Vagina (tissue), 2 donors: ENCODE measurements at regions not wholly inside any gene's neighbourhood (a gene's known extent, or its start where the extent isn't known, plus 50 kb on each side); places are given as distances from the start of the nearest gene placed in this dataset.

ENCODE experiments used
- DNase-seq, 2 donors: peaks; one replicate each; pipeline ENCODE4 v3.0.0-alpha.2; 2017; ENCODE audit errors: extremely low spot score in 2 of 2
- H3K27ac ChIP-seq: fragments of 200-600 bp; sonication (generic); one replicate; pipeline ENCODE4 v1.5.1; 2019
- H3K27me3 ChIP-seq: fragments of 200-600 bp; sonication (generic); one replicate; pipeline ENCODE4 v1.5.1; 2019
- H3K36me3 ChIP-seq, 2 donors: fragments of 200-600 bp; sonication (generic); one replicate each; pipeline ENCODE4 v1.5.1; 2017 to 2019
- H3K4me1 ChIP-seq: fragments of 200-600 bp; sonication (generic); one replicate; pipeline ENCODE4 v1.5.1; 2019
- H3K4me3 ChIP-seq, 2 donors: fragments of 200-600 bp; sonication (generic); 1 replicate in 1 of 2; 2 replicates in 1 of 2; pipeline ENCODE4 v1.5.1; 2016 to 2019
- H3K9me3 ChIP-seq: fragments of 200-600 bp; sonication (generic); one replicate; pipeline ENCODE4 v1.5.1; 2019
- CTCF ChIP-seq, 3 experiments: fragments of 450-650 bp in 2 of 3; fragments of 200-600 bp in 1 of 3; sonication (generic) in 1 of 3; IDR thresholded peaks; one replicate each; pipeline ENCODE4 v1.5.1; 2017 to 2019; ENCODE audit warnings: antibody characterized with exemption in 3 of 3, mild to moderate bottlenecking in 2 of 3, moderate library complexity in 2 of 3
- POLR2A ChIP-seq, 2 donors: fragments of 450-650 bp; IDR thresholded peaks; one replicate each; pipeline ENCODE4 v1.6.1; 2017; ENCODE audit warnings: antibody characterized with exemption in 2 of 2, mild to moderate bottlenecking in 2 of 2, moderate library complexity in 2 of 2
- POLR2AphosphoS5 ChIP-seq, 2 donors: sonication (generic); formaldehyde crosslinking; IDR thresholded peaks; one replicate each; pipeline ENCODE4 v1.9.0; 2017; ENCODE audit warnings: antibody characterized with exemption in 2 of 2, mild to moderate bottlenecking in 2 of 2, low read depth in 1 of 2; ENCODE audit not compliant: insufficient read depth in 1 of 2
- intact Hi-C: fragments of 100-400 bp; cut with DNase I; formaldehyde crosslinking; loops from one replicate; pipeline ENCODE4 v1.15.1; 2023

- Histone ChIP-seq H3K27me3 (no peaks in the 10 kb centered on the region), H3K9me3 (no peaks in the 10 kb centered on the region), H3K4me3 (no peak overlapping the region), H3K27ac (no peak overlapping the region), H3K4me1 (no peaks in the 10 kb centered on the region), H3K36me3 (no peaks in the 10 kb centered on the region)
- intact Hi-C loops: no loop called here
- no peak for DNase-seq
- TF ChIP-seq POLR2AphosphoS5 (IDR thresholded peaks at IDR 0.05; ENCODE audit: insufficient read depth in 1 of 2, low read depth in 1 of 2): no peak
- TF ChIP-seq CTCF (IDR thresholded peaks at IDR 0.05): no peak
- no peak for TF ChIP-seq POLR2A (IDR thresholded peaks at IDR 0.05)
Measured at GRCh38 chr12:46977871-46978375, 101.5 kb upstream of the PCED1B start.

DNA sequence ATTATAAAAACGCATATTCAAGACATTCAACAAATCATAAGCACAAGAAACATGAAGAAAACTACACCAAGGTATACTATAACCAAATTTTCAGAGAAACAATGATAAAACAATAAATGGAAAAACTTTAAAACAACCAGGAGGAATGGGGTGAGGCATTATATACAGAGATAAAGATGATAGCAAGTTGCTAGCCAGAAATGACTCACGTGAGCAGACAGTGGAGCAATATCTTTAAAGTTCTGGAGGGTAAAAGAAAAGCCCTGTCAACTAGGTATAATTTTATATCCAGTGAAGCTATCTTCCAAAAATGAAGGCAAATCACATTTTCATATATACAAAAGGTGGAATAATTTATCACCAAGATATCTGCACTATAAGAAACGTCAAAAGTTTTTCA lies 97.8 kb upstream of the PCED1B start:
- no peak for DNase-seq
- intact Hi-C loops: no loop called here

GRCh38 chr12:46982629-46983392 lies 96.6 kb upstream of the PCED1B start:
- intact Hi-C loops: no loop called here
- no peaks in the 10 kb centered on the region for H3K27me3 ChIP-seq

More for the DNA sequence above, 97.8 kb upstream of the PCED1B start:
- Histone ChIP-seq H3K36me3 (no peaks in the 10 kb centered on the region), H3K9me3 (no peaks in the 10 kb centered on the region), H3K4me3 (no peak overlapping the region), H3K27me3 (no peaks in the 10 kb centered on the region), H3K4me1 (no peaks in the 10 kb centered on the region), H3K27ac (no peak overlapping the region)
- no peak for TF ChIP-seq POLR2AphosphoS5 (IDR thresholded peaks at IDR 0.05; ENCODE audit: insufficient read depth in 1 of 2, low read depth in 1 of 2)
- no peak for TF ChIP-seq CTCF (IDR thresholded peaks at IDR 0.05)
- no peak for TF ChIP-seq POLR2A (IDR thresholded peaks at IDR 0.05)

GRCh38 chr12:46983393-46983793 lies 96.0 kb upstream of the PCED1B start:
- intact Hi-C loops: no loop called here
- H3K4me1 ChIP-seq: no peaks in the 10 kb centered on the region
- H3K4me3 ChIP-seq: no peak overlapping the region
- no peak for DNase-seq
- no peaks in the 10 kb centered on the region for H3K27me3 ChIP-seq
- no peaks in the 10 kb centered on the region for H3K9me3 ChIP-seq
- no peaks in the 10 kb centered on the region for H3K36me3 ChIP-seq
- H3K27ac ChIP-seq: no peak overlapping the region
- TF ChIP-seq POLR2A (IDR thresholded peaks at IDR 0.05) (no peak), CTCF (IDR thresholded peaks at IDR 0.05) (no peak), POLR2AphosphoS5 (IDR thresholded peaks at IDR 0.05; ENCODE audit: insufficient read depth in 1 of 2, low read depth in 1 of 2) (no peak)

More at GRCh38 chr12:46982629-46983392, 96.6 kb upstream of the PCED1B start:
- no peak overlapping the region for H3K27ac ChIP-seq
- H3K4me3 ChIP-seq: no peak overlapping the region
- H3K9me3 ChIP-seq: no peaks in the 10 kb centered on the region
- no peak for DNase-seq
- TF ChIP-seq POLR2A (IDR thresholded peaks at IDR 0.05) (no peak), POLR2AphosphoS5 (IDR thresholded peaks at IDR 0.05; ENCODE audit: insufficient read depth in 1 of 2, low read depth in 1 of 2) (no peak), CTCF (IDR thresholded peaks at IDR 0.05) (no peak)
- H3K36me3 ChIP-seq: no peaks in the 10 kb centered on the region
- H3K4me1 ChIP-seq: no peaks in the 10 kb centered on the region
